Stimulated activated naive CD8-positive, alpha-beta T cell treated with anti-CD3 and anti-CD28 coated beads, Interleukin-15, amount 100 ng/mL, for 72 hours (primary cell): ENCODE measurements at regions not wholly inside any gene's neighbourhood (a gene's known extent, or its start where the extent isn't known, plus 50 kb on each side); places are given as distances from the start of the nearest gene placed in this dataset.
"Not testable (repeated sequence)": the region's sequence is repeated elsewhere in the genome, so short reads cannot be mapped to it uniquely, and the experiment has no call there.

ENCODE experiments used
- ATAC-seq: fragments of 150-1000 bp; cut with Tn5 transposase; 2 replicates; pipeline ENCODE4 v1.10.0; 2021; ENCODE audit warnings: mild to moderate bottlenecking, moderate library complexity
- DNase-seq, 2 donors: peaks; one replicate each; pipeline ENCODE4 v3.0.0; 2021 to 2022
- H3K27ac Mint-ChIP-seq, 2 donors: one replicate each; pipeline ENCODE4 v1.8.0; 2022; ENCODE audit warnings: mild to moderate bottlenecking in 2 of 2, mixed read lengths in 2 of 2, moderate library complexity in 2 of 2
- H3K27me3 Mint-ChIP-seq: one replicate; pipeline ENCODE4 v1.8.0; 2022; ENCODE audit warnings: mixed read lengths
- H3K4me1 Mint-ChIP-seq: one replicate; pipeline ENCODE4 v1.8.0; 2022; ENCODE audit warnings: mild to moderate bottlenecking, mixed read lengths
- H3K4me3 Mint-ChIP-seq, 2 donors: one replicate each; pipeline ENCODE4 v1.8.0; 2022; ENCODE audit warnings: mild to moderate bottlenecking in 2 of 2, mixed read lengths in 2 of 2, moderate library complexity in 1 of 2
- H3K9me3 Mint-ChIP-seq, 2 donors: one replicate each; pipeline ENCODE4 v1.8.0; 2022; ENCODE audit warnings: mixed read lengths in 2 of 2

DNA sequence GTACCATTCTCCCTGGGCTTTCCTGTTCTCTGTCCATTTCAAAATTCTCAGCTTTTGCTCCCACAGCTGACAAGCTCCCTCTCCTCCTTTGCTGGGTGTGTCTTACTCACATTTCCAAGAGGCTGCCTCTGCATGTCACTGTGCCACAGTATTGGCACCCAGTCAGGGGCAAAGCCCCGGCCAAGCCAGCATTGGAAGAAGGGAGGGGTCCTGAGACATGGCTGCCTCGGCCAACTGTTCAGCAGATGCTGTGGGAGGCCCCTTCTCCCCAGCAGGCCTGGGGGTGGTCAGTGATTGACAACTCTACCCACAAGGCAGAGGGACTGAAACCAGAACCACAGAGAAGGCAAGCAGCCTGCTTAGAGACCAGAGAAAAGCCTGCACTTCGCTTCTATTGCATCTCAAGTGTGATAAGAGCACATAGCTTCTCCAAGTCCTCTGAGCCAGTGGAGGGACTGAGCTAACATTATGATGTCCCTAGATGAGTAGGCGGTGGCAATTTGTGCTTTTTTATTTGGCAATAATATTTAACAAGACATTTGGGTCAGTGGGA lies 294.1 kb downstream of the SIPA1L2 start:
- peak overlapping the region in 1 of 2 donors; percentile 20 for H3K4me3 Mint-ChIP-seq
- H3K27ac Mint-ChIP-seq = peak overlapping the region in 1 of 2 donors; percentile 50
- peaks cover 61% of the 10 kb centered on the region for H3K27me3 Mint-ChIP-seq
- H3K9me3 Mint-ChIP-seq = no peaks in the 10 kb centered on the region
- DNase-seq (peak in 1 of 2 donors; percentile 2), ATAC-seq (peak; percentile 21)
- peaks cover 32% of the 10 kb centered on the region for H3K4me1 Mint-ChIP-seq

DNA sequence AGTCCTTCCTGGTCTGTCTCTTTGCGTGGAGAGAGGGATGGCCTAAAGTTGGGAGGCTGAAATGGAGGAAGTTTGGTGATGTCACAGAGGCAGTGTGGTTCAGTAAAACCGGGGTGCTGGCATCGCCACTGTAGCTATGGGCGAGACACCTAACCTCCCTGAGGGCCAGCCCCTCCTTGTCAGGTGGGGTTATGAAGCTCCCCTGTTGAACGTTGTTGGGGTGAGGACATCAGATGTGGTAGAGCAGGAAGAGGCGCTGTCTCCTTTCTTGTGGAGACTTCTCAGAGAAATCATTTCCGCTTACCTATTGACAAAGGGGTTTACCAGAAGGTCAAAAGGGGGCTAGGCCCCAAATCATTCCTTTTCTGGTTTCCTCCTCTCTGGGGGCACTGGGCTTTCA lies 294.7 kb downstream of the SIPA1L2 start:
- peak overlapping the region in 1 of 2 donors; percentile 36 for H3K4me3 Mint-ChIP-seq
- no peaks in the 10 kb centered on the region for H3K9me3 Mint-ChIP-seq
- ATAC-seq (peak; percentile 86), DNase-seq (peak; percentile 17 to 36)
- peaks cover 56% of the 10 kb centered on the region for H3K27me3 Mint-ChIP-seq
- peaks cover 32% of the 10 kb centered on the region for H3K4me1 Mint-ChIP-seq
- H3K27ac Mint-ChIP-seq = peak overlapping the region in 1 of 2 donors; percentile 14

DNA sequence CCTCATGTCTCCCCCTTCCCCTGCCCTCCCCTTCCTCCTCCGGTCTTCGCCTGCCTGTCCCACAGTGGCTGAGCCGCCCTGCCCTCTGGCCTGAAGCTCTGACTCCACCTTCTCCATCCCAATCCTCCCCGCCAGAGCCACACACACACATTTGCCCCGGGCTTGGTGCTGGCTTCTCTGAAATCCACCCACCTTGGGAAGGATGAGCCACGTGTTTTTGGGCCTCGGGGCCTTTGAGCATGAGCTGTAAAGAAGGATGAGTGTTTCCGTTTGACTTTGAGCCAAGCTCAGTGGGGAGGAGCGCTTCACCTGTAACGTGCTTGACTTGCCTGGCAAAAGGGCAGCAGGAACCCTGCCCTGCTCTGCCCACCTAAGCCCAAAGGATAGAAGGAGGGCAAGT lies 295.1 kb downstream of the SIPA1L2 start:
- ATAC-seq (peak; percentile 4), DNase-seq (no peak)
- H3K4me3 Mint-ChIP-seq = peak overlapping the region in 1 of 2 donors; percentile 36
- H3K27ac Mint-ChIP-seq = peak overlapping the region in 1 of 2 donors; percentile 53
- peaks cover 54% of the 10 kb centered on the region for H3K27me3 Mint-ChIP-seq
- H3K9me3 Mint-ChIP-seq = no peaks in the 10 kb centered on the region
- peaks cover 32% of the 10 kb centered on the region for H3K4me1 Mint-ChIP-seq

DNA sequence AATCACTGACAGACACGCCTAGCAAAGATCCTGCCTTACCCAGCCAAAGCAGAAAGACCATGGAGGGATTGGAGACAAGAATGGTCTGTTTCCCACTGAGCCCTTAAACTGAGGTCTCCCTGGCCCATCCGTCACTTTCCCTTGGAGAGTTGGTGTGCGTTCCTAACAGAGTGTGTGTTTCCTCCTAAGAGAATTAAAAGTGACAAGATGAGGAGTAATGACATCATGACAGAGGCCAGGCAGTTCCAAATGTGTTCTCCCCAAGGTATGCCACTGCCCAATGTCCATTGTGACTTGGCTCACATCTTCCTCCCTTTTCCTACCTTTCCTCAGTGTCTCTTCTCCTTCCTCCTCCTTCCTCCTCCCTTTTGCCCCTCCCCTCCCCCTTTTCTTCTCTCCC lies 295.7 kb downstream of the SIPA1L2 start:
- H3K4me1 Mint-ChIP-seq = peaks cover 32% of the 10 kb centered on the region
- peak overlapping the region in 1 of 2 donors; percentile 55 for H3K27ac Mint-ChIP-seq
- ATAC-seq (no peak), DNase-seq (no peak)
- H3K9me3 Mint-ChIP-seq = no peaks in the 10 kb centered on the region
- H3K27me3 Mint-ChIP-seq = peaks cover 51% of the 10 kb centered on the region
- H3K4me3 Mint-ChIP-seq = peak overlapping the region in 1 of 2 donors; percentile 6

DNA sequence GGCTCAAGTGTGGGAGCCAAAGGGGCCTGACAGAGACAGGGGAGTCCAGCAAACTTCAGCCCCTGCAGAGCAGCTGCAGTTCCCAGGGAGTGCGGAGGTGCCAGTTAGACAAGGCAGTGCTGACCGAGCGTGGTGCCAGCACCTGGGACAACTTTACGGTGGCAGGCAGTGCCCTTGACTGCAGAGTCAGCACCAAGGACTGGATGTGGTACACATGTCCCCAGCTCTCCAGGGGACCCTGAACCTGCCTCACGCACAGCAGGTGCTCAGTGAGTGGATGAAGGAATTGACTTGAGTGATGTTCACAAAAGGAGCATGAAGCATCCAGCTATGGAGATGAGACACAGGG lies 296.5 kb downstream of the SIPA1L2 start:
- no peaks in the 10 kb centered on the region for H3K9me3 Mint-ChIP-seq
- ATAC-seq = no peak
- peaks cover 32% of the 10 kb centered on the region for H3K4me1 Mint-ChIP-seq
- H3K27ac Mint-ChIP-seq = peak overlapping the region in 1 of 2 donors; percentile 15
- no peak overlapping the region for H3K4me3 Mint-ChIP-seq
- no peak for DNase-seq
- peaks cover 43% of the 10 kb centered on the region for H3K27me3 Mint-ChIP-seq

DNA sequence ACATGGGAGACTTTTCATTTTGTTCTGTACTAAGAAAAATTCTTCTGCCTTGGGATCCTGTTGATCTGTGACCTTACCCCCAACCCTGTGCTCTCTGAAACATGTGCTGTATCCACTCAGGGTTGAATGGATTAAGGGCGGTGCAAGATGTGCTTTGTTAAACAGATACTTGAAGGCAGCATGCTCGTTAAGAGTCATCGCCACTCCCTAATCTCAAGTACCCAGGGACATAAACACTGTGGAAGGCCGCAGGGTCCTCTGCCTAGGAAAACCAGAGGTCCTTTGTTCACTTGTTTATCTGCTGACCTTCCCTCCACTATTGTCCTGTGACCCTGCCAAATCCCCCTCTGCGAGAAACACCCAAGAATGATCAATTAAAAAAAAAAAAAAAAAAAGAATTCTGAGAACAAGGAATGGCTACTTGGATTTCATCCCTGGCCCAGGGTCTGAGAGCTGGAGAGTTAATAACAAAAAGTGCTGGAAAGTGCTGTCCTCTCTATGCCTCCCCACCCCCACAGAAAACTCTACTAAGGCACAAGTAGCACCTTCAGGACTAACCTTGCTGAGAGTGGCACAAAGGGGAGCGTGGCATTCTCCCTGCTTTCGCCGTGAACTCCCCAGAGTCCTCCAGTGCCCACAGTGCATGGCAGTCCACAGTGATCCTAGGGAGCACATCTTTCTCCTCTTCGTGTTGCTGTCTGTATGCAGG lies 297.1 kb downstream of the SIPA1L2 start:
- H3K27ac Mint-ChIP-seq = peak overlapping the region in 1 of 2 donors; percentile 15
- not testable (repeated sequence) for DNase-seq, H3K4me3 Mint-ChIP-seq, ATAC-seq, H3K9me3 Mint-ChIP-seq
- H3K27me3 Mint-ChIP-seq = peaks cover 37% of the 10 kb centered on the region
- peaks cover 32% of the 10 kb centered on the region for H3K4me1 Mint-ChIP-seq

DNA sequence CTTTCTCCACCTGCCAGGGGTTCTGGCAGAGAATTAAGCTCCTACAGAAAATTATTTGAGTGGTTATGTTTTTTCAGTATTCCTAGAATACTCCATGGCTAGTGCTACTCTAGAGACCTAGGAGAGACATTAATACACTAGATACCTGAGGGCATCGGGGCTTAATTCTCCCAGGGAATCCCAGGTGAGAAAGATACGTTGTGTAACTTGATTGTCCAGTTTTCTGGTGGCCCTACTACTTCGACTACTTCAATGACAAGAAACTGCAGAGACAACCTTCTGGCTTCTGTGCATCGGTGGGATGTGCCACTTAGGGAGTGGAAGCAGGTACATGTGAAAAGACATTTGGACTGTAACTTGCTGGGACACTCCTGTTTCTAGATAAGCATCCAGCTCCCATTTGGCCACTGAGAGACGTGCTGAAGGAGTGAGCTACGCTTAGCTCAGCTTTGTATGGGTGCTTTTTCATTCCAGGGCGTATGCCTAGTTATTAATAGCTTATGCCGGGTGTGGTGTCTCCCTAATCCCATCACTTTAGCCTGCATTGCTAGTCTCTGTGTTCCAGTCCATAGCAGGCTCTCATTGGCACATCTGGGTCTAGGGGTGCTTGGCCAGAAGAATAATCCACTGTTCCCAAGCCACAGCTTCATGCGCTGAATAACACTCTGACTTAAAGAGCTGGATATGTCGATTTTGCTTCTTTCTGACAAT lies 300.7 kb downstream of the SIPA1L2 start:
- Mint-ChIP-seq H3K27me3 (peaks cover 15% of the 10 kb centered on the region), H3K4me3 (no peak overlapping the region), H3K9me3 (no peaks in the 10 kb centered on the region), H3K4me1 (peaks cover 10% of the 10 kb centered on the region), H3K27ac (no peak overlapping the region)
- ATAC-seq (no peak), DNase-seq (no peak)

DNA sequence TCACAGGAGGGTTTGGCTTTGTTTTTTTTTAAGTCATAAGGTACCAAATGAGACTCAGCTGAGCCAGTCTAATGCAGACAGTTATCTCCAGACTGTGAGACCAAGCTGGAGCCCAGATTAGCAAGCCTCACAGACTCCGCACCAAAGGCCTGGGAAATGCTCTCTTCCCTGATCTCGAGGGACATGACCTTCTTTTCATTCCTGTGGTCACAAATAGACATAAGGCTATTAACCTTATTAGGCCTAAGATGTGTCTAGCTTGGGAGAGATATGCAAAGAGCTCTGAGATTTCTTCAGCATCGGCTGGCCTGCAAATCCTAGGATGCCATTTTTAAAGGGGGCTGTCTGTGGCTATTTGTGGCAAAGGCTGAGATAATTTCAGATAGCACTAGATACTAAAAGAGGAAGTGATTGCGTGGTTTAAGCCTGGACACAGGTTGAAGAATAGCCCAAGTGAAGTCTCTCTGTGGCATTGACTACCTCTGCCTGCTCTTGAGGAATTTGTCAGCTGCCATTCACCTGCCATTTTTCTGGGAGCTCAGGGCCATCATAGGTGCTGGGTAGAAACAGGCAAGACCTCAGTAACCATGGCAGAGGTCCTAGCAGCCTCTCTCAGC lies 301.3 kb downstream of the SIPA1L2 start:
- Mint-ChIP-seq H3K4me1 (peaks cover 5% of the 10 kb centered on the region), H3K27ac (no peak overlapping the region), H3K4me3 (no peak overlapping the region), H3K27me3 (peaks cover 8% of the 10 kb centered on the region), H3K9me3 (no peaks in the 10 kb centered on the region)
- DNase-seq (no peak), ATAC-seq (no peak)

DNA sequence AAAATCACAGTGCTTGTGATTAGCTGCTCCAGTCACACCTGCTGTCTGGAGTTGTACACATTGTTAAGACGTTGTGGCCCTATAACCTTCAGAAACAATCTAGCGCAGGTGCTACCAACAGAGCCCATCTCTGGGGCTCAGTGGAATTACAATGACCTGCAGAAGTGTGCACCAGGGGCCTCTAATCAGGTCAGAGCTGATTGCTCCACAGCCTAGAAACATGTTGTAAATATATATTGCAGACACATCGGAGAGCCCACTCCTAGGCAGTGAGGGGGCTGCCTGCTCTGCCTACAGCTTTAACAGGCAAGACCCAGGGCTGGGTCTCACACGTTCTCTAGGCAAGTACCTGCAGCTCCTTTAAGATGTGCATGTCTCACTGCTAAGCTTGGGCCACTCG lies 302.0 kb downstream of the SIPA1L2 start:
- Mint-ChIP-seq H3K27me3 (peaks cover 1% of the 10 kb centered on the region), H3K9me3 (no peaks in the 10 kb centered on the region), H3K4me1 (no peaks in the 10 kb centered on the region), H3K4me3 (no peak overlapping the region), H3K27ac (no peak overlapping the region)
- no peak for DNase-seq
- peak; percentile 9 for ATAC-seq

DNA sequence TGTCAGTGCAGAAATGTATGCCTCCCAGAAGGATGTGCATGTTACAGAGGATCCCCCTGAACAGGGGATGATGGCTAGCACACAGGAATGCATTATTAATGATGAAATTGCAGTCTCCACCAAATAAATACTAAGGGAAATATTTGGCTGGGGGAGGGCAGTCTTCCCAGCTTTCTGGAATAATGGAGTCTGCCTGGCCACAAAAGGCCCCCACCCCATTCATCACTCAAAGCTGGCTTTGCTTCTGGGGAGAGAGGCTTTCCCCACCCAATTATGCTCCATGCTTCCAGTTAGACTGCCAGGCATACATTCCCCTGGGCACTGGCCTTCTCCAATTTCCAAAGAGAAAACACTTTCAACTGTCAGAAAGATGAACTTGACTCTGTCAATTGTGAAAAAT lies 302.7 kb downstream of the SIPA1L2 start:
- Mint-ChIP-seq H3K9me3 (no peaks in the 10 kb centered on the region), H3K4me1 (no peaks in the 10 kb centered on the region), H3K27ac (no peak overlapping the region), H3K4me3 (no peak overlapping the region), H3K27me3 (no peaks in the 10 kb centered on the region)
- ATAC-seq (no peak), DNase-seq (no peak)

DNA sequence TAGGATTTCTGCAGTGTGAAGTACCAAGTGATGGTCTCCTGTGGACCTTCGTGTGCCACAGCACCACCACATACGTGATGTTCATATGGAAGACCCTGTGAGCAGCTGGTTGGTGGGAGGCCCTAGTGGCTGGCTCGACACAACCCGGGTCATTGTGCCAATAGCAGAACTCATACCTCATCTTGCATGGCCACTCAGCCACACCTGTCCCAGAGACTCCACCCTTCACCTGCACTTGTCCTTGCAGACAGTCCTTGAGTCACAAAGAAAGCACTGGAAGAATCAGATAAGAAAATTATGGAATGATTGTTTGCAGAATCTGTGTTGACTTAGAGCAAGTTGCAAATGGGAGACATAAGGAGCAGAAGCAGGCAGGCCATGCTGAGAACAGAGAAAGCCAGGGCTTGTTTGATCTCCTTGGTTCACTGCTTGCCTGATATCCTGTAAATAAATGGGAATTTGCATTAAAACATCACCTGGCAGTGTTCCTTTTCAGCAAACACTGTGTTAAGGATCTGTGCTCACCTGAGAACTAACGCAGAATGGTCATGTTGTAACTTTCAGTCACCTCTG lies 307.7 kb downstream of the SIPA1L2 start:
- ATAC-seq (no peak), DNase-seq (no peak)
- Mint-ChIP-seq H3K9me3 (no peaks in the 10 kb centered on the region), H3K4me1 (no peaks in the 10 kb centered on the region), H3K4me3 (no peak overlapping the region), H3K27me3 (no peaks in the 10 kb centered on the region), H3K27ac (no peak overlapping the region)

DNA sequence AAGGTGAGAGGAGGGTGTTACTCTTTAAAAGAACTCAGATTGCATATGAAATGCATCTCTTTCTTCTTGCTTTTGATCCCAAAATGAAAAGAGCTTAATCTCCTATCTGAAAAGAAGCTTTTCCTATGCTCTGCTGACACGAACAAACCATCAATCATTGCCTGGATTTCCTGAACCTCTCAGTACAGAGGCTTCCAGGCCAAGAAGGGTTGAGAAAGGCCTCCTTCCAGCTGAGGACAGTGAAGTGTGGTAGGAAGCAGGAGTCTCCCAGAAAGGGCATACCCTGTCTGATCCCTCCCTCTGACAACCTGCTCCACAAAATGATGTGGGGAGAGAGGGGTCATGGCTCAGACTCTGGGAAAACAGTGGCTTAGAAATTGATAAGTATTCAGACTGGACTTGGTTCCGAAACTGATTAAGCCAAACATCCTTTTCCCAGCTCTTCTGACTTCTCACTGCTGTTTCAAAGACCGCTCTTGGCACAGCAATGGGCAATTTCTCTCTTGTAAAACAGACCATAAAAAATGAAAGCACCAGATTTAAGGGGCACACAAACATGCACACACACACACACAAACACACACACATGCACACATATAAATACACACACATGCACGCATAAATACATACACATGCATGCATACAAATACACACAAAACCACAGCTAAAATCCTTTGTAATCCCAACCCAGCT lies 310.3 kb downstream of the SIPA1L2 start:
- no peak overlapping the region for H3K4me3 Mint-ChIP-seq
- ATAC-seq (no peak), DNase-seq (no peak)
- H3K9me3 Mint-ChIP-seq = no peaks in the 10 kb centered on the region
- H3K4me1 Mint-ChIP-seq = no peaks in the 10 kb centered on the region
- no peaks in the 10 kb centered on the region for H3K27me3 Mint-ChIP-seq
- H3K27ac Mint-ChIP-seq = no peak overlapping the region

DNA sequence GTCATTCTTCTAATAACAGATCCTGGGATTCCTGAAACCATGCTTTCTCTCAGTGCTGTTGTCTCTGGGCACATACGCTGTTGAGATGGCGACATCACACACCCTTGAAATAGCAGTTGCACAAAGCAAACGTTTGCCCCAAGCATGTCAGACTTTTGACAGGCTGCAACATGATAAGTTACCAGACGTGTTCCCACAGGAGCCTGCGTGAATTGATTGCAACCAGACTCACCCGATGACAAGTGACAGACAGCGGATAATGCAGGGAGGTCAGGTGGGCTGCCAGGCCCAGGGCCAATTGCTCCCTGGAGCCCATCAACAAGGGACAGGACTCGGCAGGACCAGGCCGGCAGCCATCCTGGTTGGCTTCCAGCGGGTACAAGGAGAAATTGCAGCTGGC lies 310.9 kb downstream of the SIPA1L2 start:
- no peaks in the 10 kb centered on the region for H3K27me3 Mint-ChIP-seq
- H3K4me1 Mint-ChIP-seq = no peaks in the 10 kb centered on the region
- no peak overlapping the region for H3K27ac Mint-ChIP-seq
- no peak overlapping the region for H3K4me3 Mint-ChIP-seq
- ATAC-seq = no peak
- H3K9me3 Mint-ChIP-seq = no peaks in the 10 kb centered on the region
- no peak for DNase-seq

DNA sequence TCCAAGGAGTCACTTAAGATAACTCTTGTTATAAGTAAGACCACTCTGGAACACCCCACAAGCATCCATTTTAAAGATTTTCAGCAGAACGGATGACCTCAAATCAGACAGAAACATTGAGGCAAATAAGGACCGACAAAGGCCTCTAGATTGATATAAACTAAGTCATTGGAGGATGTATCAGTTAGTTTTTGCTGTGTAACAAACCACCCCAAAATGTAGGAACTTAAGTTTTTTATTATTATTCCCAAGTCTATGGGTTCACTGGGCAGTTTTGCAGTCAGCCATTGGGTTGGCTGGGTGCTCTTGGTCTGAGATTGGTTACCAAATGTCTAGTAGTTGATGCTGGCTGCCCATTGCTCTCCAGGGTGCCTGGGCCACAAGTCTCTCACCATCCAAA lies 311.8 kb downstream of the SIPA1L2 start:
- no peak overlapping the region for H3K4me3 Mint-ChIP-seq
- no peak overlapping the region for H3K27ac Mint-ChIP-seq
- no peak for ATAC-seq

DNA sequence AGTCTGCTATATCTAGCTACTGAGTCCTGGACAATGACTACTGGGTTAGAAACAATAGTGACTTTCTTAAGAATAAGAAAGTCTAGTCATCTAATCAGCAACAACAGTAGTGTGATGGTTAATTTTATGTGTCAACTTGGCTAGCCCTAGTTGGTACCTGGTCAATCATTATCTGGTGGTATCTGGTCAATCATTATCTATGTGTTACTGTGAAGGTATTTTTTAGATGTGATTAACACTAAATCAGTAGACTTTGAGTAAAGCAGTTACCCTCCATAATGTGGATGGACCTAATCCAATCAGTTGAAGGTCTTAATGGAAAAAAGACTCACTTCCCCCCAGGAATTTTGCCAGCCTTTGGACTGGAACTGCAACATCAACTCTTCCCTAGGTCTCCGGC lies 312.6 kb downstream of the SIPA1L2 start:
- H3K4me1 Mint-ChIP-seq = no peaks in the 10 kb centered on the region
- no peak for DNase-seq
- no peak overlapping the region for H3K4me3 Mint-ChIP-seq
- no peak for ATAC-seq
- no peaks in the 10 kb centered on the region for H3K27me3 Mint-ChIP-seq
- peaks cover 10 to 11% of the 10 kb centered on the region in 2 donors for H3K9me3 Mint-ChIP-seq
- no peak overlapping the region for H3K27ac Mint-ChIP-seq

More for the DNA sequence above, 311.8 kb downstream of the SIPA1L2 start:
- DNase-seq = no peak
- Mint-ChIP-seq H3K27me3 (no peaks in the 10 kb centered on the region), H3K4me1 (no peaks in the 10 kb centered on the region), H3K9me3 (peaks cover 2 to 3% of the 10 kb centered on the region in 2 donors)
